HFFc6 (cell line): ENCODE measurements at regions not wholly inside any gene's neighbourhood (a gene's known extent, or its start where the extent isn't known, plus 50 kb on each side); places are given as distances from the start of the nearest gene placed in this dataset.

ENCODE experiments used
- DNase-seq: peaks from one replicate; pipeline ENCODE4 v3.0.0-alpha.2; 2018
- H3K27ac Mint-ChIP-seq: 2 replicates; pipeline ENCODE4 v1.8.0; 2020; ENCODE audit warnings: mild to moderate bottlenecking, mixed read lengths
- H3K27me3 Mint-ChIP-seq: 2 replicates; pipeline ENCODE4 v1.8.0; 2021; ENCODE audit warnings: mild to moderate bottlenecking, moderate library complexity, mixed read lengths; ENCODE audit not compliant: insufficient read depth
- H3K36me3 Mint-ChIP-seq: 2 replicates; pipeline ENCODE4 v1.8.0; 2021; ENCODE audit warnings: low read depth, mixed read lengths
- H3K4me1 Mint-ChIP-seq: 2 replicates; pipeline ENCODE4 v1.8.0; 2020; ENCODE audit warnings: low read depth, mixed read lengths
- H3K4me3 Mint-ChIP-seq: 2 replicates; pipeline ENCODE4 v1.8.0; 2020; ENCODE audit warnings: mild to moderate bottlenecking, moderate library complexity, mixed read lengths
- H3K9me3 Mint-ChIP-seq: 2 replicates; pipeline ENCODE4 v1.8.0; 2020; ENCODE audit warnings: mild to moderate bottlenecking, mixed read lengths
- TF ChIP-seq, protein P1 (sequence below): fragments of 200-600 bp; sonication (generic); IDR thresholded peaks from 2 replicates; pipeline ENCODE4 v1.5.0; 2021; ENCODE audit warnings: antibody characterized with exemption, mild to moderate bottlenecking

- Mint-ChIP-seq H3K27me3 (no peaks in the 10 kb centered on the region), H3K9me3 (peaks cover 53% of the 10 kb centered on the region), H3K4me1 (no peaks in the 10 kb centered on the region), H3K27ac (no peak overlapping the region), H3K36me3 (no peaks in the 10 kb centered on the region), H3K4me3 (no peak overlapping the region)
- no peak for DNase-seq
- TF ChIP-seq, protein P1, sequence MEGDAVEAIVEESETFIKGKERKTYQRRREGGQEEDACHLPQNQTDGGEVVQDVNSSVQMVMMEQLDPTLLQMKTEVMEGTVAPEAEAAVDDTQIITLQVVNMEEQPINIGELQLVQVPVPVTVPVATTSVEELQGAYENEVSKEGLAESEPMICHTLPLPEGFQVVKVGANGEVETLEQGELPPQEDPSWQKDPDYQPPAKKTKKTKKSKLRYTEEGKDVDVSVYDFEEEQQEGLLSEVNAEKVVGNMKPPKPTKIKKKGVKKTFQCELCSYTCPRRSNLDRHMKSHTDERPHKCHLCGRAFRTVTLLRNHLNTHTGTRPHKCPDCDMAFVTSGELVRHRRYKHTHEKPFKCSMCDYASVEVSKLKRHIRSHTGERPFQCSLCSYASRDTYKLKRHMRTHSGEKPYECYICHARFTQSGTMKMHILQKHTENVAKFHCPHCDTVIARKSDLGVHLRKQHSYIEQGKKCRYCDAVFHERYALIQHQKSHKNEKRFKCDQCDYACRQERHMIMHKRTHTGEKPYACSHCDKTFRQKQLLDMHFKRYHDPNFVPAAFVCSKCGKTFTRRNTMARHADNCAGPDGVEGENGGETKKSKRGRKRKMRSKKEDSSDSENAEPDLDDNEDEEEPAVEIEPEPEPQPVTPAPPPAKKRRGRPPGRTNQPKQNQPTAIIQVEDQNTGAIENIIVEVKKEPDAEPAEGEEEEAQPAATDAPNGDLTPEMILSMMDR = no peak
Observed at GRCh38 chr20:55229451-55229850, 754.1 kb downstream of the DOK5 start.

- TF ChIP-seq, protein P1 = no peak
- DNase-seq = no peak
- H3K27ac Mint-ChIP-seq = no peak overlapping the region
- no peaks in the 10 kb centered on the region for H3K4me1 Mint-ChIP-seq
- H3K27me3 Mint-ChIP-seq = no peaks in the 10 kb centered on the region
- H3K9me3 Mint-ChIP-seq = peaks cover 46% of the 10 kb centered on the region
- no peaks in the 10 kb centered on the region for H3K36me3 Mint-ChIP-seq
- H3K4me3 Mint-ChIP-seq = no peak overlapping the region
Observed at GRCh38 chr20:55216525-55217242, 741.3 kb downstream of the DOK5 start.

- TF ChIP-seq, protein P1 = no peak
- H3K27ac Mint-ChIP-seq = no peak overlapping the region
- peaks cover 62% of the 10 kb centered on the region for H3K9me3 Mint-ChIP-seq
- no peak overlapping the region for H3K4me3 Mint-ChIP-seq
- no peak for DNase-seq
- no peaks in the 10 kb centered on the region for H3K4me1 Mint-ChIP-seq
- no peaks in the 10 kb centered on the region for H3K27me3 Mint-ChIP-seq
- H3K36me3 Mint-ChIP-seq = no peaks in the 10 kb centered on the region
Observed at GRCh38 chr20:55213653-55214052, 738.3 kb downstream of the DOK5 start.

GRCh38 chr20:55211481-55211880 is 736.1 kb downstream of the DOK5 start:
- DNase-seq = no peak
- Mint-ChIP-seq H3K27ac (no peak overlapping the region), H3K9me3 (peaks cover 67% of the 10 kb centered on the region)

DNA sequence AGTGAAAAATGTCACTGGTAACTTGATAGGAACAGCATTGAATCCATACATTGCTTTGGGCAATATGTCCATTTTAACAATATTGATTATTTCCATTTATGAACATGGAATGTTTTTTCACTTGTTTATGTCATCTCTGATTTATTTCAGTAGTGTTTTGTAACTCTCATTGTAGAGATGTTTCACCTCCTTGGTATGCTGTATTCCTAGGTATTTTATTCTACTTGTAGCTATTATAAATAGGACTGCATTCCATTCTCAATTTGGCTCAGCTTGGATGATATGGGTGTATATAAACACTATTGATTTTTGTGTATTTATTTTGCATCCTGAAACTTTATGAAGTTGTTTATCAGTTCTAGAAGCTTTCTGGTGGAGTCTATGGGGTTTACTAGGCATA is 730.3 kb downstream of the DOK5 start:
- Mint-ChIP-seq H3K27me3 (no peaks in the 10 kb centered on the region; the same call in 1 of the 2 replicates), H3K4me1 (no peaks in the 10 kb centered on the region), H3K9me3 (peaks cover 68% of the 10 kb centered on the region), H3K4me3 (no peak overlapping the region), H3K36me3 (no peaks in the 10 kb centered on the region), H3K27ac (no peak overlapping the region)
- TF ChIP-seq, protein P1 = no peak
- no peak for DNase-seq

More at GRCh38 chr20:55211481-55211880, 736.1 kb downstream of the DOK5 start:
- TF ChIP-seq, protein P1 = no peak
- Mint-ChIP-seq H3K4me1 (no peaks in the 10 kb centered on the region), H3K27me3 (no peaks in the 10 kb centered on the region; the same call in 1 of the 2 replicates), H3K36me3 (no peaks in the 10 kb centered on the region), H3K4me3 (no peak overlapping the region)
